Breast epithelium (tissue), 3 donors: ENCODE measurements at regions not wholly inside any gene's neighbourhood (a gene's known extent, or its start where the extent isn't known, plus 50 kb on each side); places are given as distances from the start of the nearest gene placed in this dataset.

ENCODE experiments used
- POLR2A ChIP-seq: fragments of 450-650 bp; IDR thresholded peaks from one replicate; pipeline ENCODE4 v1.6.1; 2016; ENCODE audit warnings: antibody characterized with exemption, mild to moderate bottlenecking, moderate library complexity
- TF ChIP-seq, protein P1 (sequence below), 3 donors: fragments of 450-650 bp; IDR thresholded peaks; one replicate each; pipeline ENCODE4 v1.5.1; 2016 to 2017; ENCODE audit warnings: antibody characterized with exemption in 3 of 3, mild to moderate bottlenecking in 3 of 3, moderate library complexity in 3 of 3

DNA sequence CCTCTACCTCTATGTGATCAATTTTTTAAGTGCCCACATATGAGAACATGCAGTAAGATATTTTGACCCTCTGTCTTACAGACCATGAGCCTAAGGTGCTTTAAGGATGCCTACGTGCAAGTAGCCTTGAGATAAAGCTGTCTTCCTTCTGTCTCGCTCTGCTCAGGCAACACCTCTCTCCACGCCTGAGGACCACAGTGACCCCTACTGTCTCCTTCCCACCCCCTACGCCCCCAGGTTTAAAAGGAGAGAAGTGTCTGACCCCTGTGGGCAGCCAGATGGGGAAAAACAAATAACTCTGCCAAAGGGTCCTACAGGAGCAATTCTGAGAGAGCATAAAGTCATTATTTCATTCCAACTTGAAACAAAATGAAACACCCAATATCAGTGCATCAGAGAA, 286.4 kb upstream of the TMEM132C start:
- TF ChIP-seq POLR2A, result no peak
- TF ChIP-seq, protein P1, sequence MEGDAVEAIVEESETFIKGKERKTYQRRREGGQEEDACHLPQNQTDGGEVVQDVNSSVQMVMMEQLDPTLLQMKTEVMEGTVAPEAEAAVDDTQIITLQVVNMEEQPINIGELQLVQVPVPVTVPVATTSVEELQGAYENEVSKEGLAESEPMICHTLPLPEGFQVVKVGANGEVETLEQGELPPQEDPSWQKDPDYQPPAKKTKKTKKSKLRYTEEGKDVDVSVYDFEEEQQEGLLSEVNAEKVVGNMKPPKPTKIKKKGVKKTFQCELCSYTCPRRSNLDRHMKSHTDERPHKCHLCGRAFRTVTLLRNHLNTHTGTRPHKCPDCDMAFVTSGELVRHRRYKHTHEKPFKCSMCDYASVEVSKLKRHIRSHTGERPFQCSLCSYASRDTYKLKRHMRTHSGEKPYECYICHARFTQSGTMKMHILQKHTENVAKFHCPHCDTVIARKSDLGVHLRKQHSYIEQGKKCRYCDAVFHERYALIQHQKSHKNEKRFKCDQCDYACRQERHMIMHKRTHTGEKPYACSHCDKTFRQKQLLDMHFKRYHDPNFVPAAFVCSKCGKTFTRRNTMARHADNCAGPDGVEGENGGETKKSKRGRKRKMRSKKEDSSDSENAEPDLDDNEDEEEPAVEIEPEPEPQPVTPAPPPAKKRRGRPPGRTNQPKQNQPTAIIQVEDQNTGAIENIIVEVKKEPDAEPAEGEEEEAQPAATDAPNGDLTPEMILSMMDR (IDR thresholded peaks at IDR 0.05), result no peak
